ENCODE measurements at regions not wholly inside any gene's neighbourhood (a gene's known extent, or its start where the extent isn't known, plus 50 kb on each side); places are given as distances from the start of the nearest gene placed in this dataset.
"Not testable (repeated sequence)": the region's sequence is repeated elsewhere in the genome, so short reads cannot be mapped to it uniquely, and the experiment has no call there.

DNA sequence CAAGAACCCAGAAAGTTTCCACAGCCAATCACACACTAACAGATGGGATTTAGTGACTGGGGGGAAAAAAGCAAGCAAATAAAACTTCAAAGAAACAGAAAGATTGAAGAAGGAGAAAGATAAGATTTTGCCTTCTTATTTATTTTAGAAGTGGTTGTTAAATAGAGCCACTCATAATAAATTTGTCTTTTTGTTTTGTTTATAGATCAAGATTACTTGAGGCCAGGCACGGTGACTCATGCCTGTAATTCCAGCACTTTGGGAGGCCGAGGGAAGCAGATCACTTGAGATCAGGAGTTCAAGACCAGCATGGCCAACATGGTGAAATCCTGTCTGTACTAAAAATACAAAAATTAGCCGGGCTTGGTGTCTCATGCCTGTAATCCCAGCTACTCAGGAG, 94.9 kb upstream of the RANBP3L start:
- no peak for DNase-seq
- Histone ChIP-seq H3K27me3 (ENCODE audit: control insufficient read depth, insufficient read depth, low read length) (no peaks in the 10 kb centered on the region), H3K36me3 (replicated peaks; ENCODE audit: control insufficient read depth, insufficient read depth, low read length) (no peaks in the 10 kb centered on the region), H3K4me3 (ENCODE audit: insufficient read depth, low read depth, low read length) (no peak overlapping the region)

DNA sequence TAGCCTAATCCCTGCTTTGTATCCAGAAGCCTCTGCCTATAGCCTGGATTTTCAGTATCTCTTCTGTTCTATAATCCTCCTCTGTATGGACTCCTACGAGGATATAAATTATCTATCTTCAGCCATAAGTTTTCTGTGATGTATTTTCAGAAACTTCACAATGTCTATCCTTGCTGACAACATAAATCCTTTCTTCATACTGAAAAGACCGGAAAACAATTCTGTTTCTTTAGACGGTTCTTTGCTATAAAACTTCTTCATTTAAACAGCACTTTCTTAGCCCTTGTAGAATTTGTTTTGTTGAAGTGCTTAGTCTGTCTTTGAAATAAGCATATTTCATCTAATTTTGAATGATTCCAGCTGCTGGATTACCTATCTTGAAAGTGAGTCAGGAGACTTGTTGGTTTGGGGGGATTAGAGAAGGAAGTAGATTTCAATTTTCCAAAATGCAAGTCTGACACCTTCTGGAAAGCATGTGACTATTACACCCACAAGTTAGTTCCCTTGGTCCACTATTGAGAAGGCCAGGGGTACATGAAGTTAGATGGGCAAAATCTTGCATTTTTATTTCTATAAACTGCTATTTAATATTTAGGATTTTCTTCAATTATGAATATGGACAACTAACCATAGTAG, 96.3 kb upstream of the RANBP3L start:
- Histone ChIP-seq H3K27me3 (ENCODE audit: control insufficient read depth, insufficient read depth, low read length) (no peaks in the 10 kb centered on the region), H3K4me3 (ENCODE audit: insufficient read depth, low read depth, low read length) (no peak overlapping the region), H3K36me3 (replicated peaks; ENCODE audit: control insufficient read depth, insufficient read depth, low read length) (no peaks in the 10 kb centered on the region)
- no peak for DNase-seq

DNA sequence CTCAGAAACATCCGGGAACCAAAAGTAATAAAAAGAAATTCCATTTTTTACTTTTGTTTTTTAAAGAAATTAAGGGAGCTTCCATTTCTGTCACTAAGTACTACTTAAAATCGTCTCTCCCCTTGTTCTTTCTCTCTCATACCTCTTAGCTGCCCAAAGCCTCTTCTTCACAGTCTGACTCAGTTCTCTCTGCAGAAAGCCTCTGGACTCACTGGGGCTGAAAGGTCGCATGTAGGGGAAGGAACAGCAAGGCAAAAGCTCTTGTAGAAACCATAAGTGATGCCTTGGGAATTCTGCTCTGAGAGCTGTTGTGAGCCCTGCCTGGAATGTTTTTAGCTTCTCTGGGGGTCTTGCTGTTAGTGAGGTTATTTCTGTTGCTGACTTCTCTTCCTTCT, 100.8 kb upstream of the RANBP3L start:
- H3K4me3 ChIP-seq (ENCODE audit: insufficient read depth, low read depth, low read length) = no peak overlapping the region
- no peaks in the 10 kb centered on the region for H3K27me3 ChIP-seq (ENCODE audit: control insufficient read depth, insufficient read depth, low read length)
- DNase-seq = no peak
- no peaks in the 10 kb centered on the region for H3K36me3 ChIP-seq (replicated peaks; ENCODE audit: control insufficient read depth, insufficient read depth, low read length)

DNA sequence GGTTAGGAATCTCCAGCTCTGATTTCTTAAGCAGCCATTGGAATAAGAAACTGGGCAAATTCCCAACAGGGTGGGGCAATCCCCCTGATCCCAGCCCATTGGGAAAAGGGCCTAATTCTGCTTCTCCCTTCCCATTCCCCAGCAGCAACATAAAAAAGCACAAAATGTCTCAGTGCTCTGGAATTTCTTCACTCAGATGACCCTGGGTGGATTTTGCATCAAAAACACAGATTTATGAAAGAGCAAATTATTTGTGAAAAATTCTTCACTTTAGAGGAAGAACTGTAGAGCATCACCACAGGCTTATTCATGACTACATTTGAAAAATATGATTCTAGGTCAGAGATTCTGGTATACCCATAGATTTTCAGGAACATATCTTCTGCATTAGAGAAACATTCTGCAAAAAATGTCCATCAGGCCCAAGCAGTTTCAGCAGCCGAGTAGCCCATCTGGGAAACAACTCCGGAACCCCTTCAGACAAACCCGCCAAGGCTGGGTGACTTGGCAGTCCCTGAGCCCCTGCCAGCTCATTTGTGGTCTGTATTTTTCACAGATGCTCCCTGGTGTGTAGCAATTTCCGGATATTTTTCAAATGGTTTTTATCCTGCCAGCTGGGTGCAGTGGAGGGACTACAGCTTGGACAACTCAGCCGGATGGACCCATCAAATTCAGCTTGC, 102.1 kb upstream of the RANBP3L start:
- DNase-seq = no peak
- Histone ChIP-seq H3K36me3 (replicated peaks; ENCODE audit: control insufficient read depth, insufficient read depth, low read length) (no peaks in the 10 kb centered on the region), H3K4me3 (ENCODE audit: insufficient read depth, low read depth, low read length) (no peak overlapping the region), H3K27me3 (ENCODE audit: control insufficient read depth, insufficient read depth, low read length) (no peaks in the 10 kb centered on the region)

DNA sequence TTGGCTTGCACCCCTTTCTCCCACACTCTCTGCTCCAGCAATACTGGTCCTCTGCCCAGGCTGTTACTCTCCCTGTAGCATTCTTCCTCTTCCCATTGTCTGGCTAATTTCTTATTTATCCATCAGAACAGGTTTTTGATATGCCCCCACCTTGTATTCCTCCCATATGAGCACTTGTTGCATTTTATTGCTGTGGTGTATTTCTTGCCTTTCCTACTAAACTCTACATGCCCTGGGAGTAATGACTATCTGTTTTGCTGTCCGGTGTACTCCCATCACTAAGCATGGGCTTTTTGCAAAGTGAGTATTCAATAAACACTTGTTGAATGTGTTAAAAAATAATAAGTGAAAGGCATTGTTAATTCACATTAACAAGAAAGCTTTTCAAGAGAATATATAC, 104.3 kb upstream of the RANBP3L start:
- no peak overlapping the region for H3K4me3 ChIP-seq (ENCODE audit: insufficient read depth, low read depth, low read length)
- no peaks in the 10 kb centered on the region for H3K36me3 ChIP-seq (replicated peaks; ENCODE audit: control insufficient read depth, insufficient read depth, low read length)
- no peaks in the 10 kb centered on the region for H3K27me3 ChIP-seq (ENCODE audit: control insufficient read depth, insufficient read depth, low read length)
- DNase-seq = no peak

DNA sequence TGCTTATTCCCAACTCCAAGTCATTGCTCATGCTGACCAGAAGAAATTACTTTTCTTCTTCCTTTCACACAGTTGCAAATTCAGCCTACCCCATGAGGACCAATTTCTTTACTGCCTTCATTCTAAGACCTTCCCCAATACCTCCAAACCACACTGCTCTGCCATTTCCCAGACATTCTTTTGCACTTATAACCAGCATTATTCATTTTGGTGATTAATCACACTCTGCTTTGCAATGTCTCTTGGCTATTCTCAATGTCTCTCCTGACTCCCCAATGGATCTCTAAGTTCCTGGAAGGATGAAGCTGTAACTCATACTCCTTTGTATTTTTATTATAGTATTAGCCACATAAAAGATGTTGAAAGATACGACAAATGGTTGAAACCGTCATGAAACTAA, 105.7 kb upstream of the RANBP3L start:
- Histone ChIP-seq H3K4me3 (ENCODE audit: insufficient read depth, low read depth, low read length) (no peak overlapping the region), H3K27me3 (ENCODE audit: control insufficient read depth, insufficient read depth, low read length) (no peaks in the 10 kb centered on the region), H3K36me3 (replicated peaks; ENCODE audit: control insufficient read depth, insufficient read depth, low read length) (no peaks in the 10 kb centered on the region)
- DNase-seq = no peak

DNA sequence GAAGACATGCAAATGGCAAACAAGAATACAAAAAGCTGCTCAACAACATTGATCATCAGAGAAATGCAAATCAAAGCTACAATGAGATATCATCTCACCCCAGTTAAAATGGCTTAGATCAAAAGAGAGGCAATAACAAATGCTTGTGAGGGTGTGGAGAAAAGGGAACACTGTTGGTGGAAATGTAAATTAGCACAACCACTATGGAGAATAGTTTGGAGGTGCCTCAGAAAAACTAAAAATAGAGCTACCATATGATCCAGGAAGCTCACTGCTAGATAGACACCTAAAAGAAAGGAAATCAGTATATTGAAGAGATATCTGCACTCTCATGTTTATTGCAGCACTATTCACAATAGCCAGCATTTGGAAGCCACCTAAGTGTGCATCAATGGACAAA, 108.0 kb upstream of the RANBP3L start:
- H3K36me3 ChIP-seq (replicated peaks; ENCODE audit: control insufficient read depth, insufficient read depth, low read length); DNase-seq; H3K27me3 ChIP-seq (ENCODE audit: control insufficient read depth, insufficient read depth, low read length); H3K4me3 ChIP-seq (ENCODE audit: insufficient read depth, low read depth, low read length): not testable (repeated sequence)

DNA sequence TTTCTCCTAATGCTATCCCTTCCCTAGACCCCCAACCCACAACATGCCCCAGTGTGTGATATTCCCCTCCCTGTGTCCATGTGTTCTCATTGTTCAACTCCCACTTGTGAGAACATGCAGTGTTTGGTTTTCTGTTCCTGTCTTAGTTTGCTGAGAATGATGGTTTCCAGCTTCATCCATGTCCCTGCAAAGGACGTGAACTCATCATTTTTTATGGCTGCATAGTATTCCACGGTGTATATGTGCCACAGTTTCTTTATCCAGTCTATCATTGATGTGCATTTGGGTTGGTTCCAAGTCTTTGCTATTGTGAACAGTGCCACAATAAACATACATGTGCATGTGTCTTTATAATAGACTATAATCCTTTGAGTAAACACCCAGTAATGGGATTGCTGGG, 109.0 kb upstream of the RANBP3L start:
- DNase-seq; H3K36me3 ChIP-seq (replicated peaks; ENCODE audit: control insufficient read depth, insufficient read depth, low read length); H3K27me3 ChIP-seq (ENCODE audit: control insufficient read depth, insufficient read depth, low read length); H3K4me3 ChIP-seq (ENCODE audit: insufficient read depth, low read depth, low read length): not testable (repeated sequence)

DNA sequence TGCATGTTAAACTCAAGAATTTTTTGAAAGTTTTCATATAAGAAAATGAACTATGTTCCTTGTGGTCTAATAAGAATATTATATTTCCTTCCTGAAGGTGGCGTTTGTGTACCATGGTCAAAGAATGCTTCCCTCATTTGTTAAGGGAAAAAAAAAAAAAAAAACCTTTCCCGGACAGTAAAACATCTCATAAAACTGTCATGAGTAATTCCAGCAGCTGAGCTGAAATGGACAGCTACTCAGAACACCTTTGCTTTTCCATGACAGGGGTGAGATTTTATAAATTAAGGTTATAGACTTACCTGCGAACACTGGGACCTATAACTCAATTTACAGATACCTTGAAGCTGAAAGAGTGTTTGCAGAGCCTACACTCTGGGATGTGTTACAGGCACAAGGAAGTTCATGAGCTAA, 113.2 kb upstream of the RANBP3L start:
- peaks cover 11% of the 10 kb centered on the region; the same call in 1 of the 2 replicates for H3K27me3 ChIP-seq (ENCODE audit: control insufficient read depth, insufficient read depth, low read length)
- no peak overlapping the region for H3K4me3 ChIP-seq (ENCODE audit: insufficient read depth, low read depth, low read length)
- DNase-seq = no peak
- H3K36me3 ChIP-seq (replicated peaks; ENCODE audit: control insufficient read depth, insufficient read depth, low read length) = no peaks in the 10 kb centered on the region

DNA sequence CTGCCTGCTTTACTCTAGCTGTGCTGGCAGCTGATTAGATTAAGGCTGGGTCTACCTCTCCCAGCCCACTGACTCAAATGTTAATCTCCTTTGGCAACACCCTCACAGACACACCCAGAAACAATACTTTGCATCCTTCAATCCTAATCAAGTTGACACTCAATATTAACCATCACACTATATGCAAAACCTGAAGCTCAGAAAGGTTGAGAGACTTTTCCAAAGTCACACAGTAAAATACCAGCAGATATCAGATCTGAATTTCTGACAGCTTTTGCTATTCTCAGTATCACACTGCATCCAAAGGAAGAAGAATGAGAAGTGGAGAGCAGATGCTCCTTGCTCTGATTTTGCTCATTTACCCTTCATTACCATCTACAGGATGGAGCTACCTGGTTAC, 114.9 kb upstream of the RANBP3L start:
- H3K27me3 ChIP-seq (ENCODE audit: control insufficient read depth, insufficient read depth, low read length) = peaks cover 11% of the 10 kb centered on the region; the same call in 1 of the 2 replicates
- H3K36me3 ChIP-seq (replicated peaks; ENCODE audit: control insufficient read depth, insufficient read depth, low read length) = no peaks in the 10 kb centered on the region
- no peak for DNase-seq
- H3K4me3 ChIP-seq (ENCODE audit: insufficient read depth, low read depth, low read length) = no peak overlapping the region

DNA sequence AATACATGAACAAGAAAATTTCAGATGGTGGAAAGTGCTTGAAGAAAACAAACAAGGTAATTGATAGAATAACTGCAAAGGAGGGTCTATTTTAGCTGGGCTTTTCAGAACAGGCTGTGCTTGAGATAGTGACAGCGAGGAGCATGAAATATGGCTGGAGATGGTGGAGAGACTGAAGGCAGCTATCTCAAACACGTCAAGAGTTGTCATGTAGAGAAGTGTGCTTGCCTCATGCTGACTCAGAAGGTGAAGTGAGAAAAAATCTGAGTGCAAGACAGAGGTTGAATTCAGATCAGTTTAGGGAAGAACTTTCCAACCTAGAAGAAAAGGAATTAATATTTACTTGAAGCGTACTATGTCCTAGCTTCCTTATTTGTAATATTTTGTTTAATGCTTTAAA, 115.5 kb upstream of the RANBP3L start:
- DNase-seq = no peak
- H3K27me3 ChIP-seq (ENCODE audit: control insufficient read depth, insufficient read depth, low read length) = peaks cover 11% of the 10 kb centered on the region; the same call in 1 of the 2 replicates
- H3K4me3 ChIP-seq (ENCODE audit: insufficient read depth, low read depth, low read length) = no peak overlapping the region
- no peaks in the 10 kb centered on the region for H3K36me3 ChIP-seq (replicated peaks; ENCODE audit: control insufficient read depth, insufficient read depth, low read length)

DNA sequence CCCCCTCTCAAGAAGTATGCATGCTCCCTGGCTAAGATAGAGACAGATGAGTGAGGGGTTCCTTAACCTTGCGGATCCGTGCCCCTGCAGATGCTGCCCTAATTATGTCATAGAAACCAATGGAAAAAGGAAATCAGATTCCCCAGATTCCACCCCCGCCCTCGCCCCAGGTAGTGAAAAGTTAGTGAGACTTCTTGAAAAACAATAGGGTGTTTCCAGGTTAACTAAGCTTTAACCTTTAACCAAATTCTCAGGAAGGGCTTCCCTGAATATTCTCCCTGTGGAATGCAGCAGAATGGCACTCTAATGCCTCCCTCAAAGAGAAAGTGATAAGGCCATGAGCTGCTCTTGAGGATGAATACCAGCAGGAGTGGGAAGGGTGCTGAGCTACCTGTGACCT, 116.0 kb upstream of the RANBP3L start:
- Histone ChIP-seq H3K4me3 (ENCODE audit: insufficient read depth, low read depth, low read length) (no peak overlapping the region), H3K27me3 (ENCODE audit: control insufficient read depth, insufficient read depth, low read length) (peaks cover 11% of the 10 kb centered on the region; the same call in 1 of the 2 replicates), H3K36me3 (replicated peaks; ENCODE audit: control insufficient read depth, insufficient read depth, low read length) (no peaks in the 10 kb centered on the region)
- peak; percentile 37 for DNase-seq

DNA sequence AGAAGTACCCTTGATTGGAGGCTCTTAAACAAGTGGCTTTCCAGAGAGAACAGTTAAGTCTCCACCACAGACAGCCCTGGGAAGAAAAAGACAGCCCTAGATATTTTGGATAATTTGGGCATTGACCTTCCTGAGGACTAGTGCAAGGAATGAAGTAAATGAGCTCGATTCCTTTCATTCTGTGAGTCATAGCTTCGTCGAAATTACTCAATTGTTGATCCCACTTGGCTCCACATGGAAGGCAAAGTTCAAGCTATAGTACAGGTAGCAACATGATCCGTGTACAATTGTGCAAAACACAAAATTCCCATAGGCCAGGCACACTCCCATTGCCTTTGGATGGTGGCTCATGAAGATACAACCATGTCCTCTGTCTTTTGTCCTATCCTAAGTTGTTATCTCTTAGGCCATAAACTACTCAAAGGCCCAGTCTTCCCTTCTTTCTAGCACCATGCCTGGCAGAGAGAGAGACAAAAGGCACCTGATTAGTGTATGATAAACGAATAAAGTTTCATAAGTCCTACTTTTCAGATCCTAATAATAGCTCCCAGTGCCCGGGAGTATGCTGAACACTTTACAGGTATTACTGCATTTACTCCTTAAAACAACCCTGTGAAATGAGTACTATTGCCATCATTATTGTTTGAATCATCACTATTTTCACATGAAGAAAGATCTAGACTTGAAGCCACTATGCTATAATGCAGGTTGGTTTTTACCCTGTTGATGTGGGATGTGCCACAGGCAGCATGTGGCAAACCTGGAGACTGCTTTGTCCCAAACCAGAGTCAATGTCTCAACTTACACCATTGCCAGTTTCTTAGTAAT, 116.7 kb upstream of the RANBP3L start:
- Histone ChIP-seq H3K36me3 (replicated peaks; ENCODE audit: control insufficient read depth, insufficient read depth, low read length) (no peaks in the 10 kb centered on the region), H3K27me3 (ENCODE audit: control insufficient read depth, insufficient read depth, low read length) (peaks cover 11% of the 10 kb centered on the region; the same call in 1 of the 2 replicates), H3K4me3 (ENCODE audit: insufficient read depth, low read depth, low read length) (no peak overlapping the region)
- no peak for DNase-seq

DNA sequence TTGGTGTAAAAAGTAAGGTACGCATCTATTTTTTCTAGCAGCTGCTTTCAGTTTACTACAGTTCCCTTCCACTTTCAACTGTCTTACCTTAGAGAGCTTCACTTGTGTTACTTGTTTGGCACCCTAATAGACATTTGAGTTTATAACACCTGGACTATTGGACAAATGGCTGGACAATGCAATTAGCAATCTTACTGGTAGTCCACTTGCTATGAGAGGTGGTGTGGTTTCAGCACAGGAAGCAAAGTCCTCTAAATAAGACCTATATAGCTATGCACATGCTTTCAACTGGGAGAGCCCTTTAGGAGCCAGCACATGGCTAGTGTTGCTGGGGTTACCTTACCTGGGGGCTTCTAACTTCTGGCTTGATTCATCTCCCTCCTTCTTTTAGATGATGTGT, 119.6 kb upstream of the RANBP3L start:
- Histone ChIP-seq H3K27me3 (ENCODE audit: control insufficient read depth, insufficient read depth, low read length) (peaks cover 11% of the 10 kb centered on the region; the same call in 1 of the 2 replicates), H3K4me3 (ENCODE audit: insufficient read depth, low read depth, low read length) (no peak overlapping the region), H3K36me3 (replicated peaks; ENCODE audit: control insufficient read depth, insufficient read depth, low read length) (no peaks in the 10 kb centered on the region)
- DNase-seq = no peak

DNA sequence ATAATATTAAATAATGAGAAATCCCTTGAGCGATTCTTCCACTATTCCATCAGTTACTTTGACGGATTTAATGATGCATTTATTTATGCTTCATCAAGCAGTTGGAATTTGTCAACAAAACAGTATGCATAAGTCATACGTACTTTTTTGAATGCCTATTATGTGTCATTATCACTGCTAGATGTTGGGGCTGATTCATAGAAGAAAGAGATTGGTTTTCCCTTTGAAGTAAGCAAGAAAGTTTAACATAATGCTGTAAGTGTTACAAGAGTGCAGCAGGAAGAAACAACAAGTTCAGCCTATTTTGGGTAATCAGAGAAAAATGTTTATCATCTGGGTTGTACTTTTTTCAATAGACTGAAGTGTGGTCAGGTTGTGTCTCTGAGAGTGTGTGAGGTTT, 121.2 kb upstream of the RANBP3L start:
- no peak overlapping the region for H3K4me3 ChIP-seq (ENCODE audit: insufficient read depth, low read depth, low read length)
- H3K27me3 ChIP-seq (ENCODE audit: control insufficient read depth, insufficient read depth, low read length) = peaks cover 2% of the 10 kb centered on the region; the same call in 1 of the 2 replicates
- H3K36me3 ChIP-seq (replicated peaks; ENCODE audit: control insufficient read depth, insufficient read depth, low read length) = no peaks in the 10 kb centered on the region
- DNase-seq = no peak

Measured in H7 (cell line).